ENCODE measurements at regions not wholly inside any gene's neighbourhood (a gene's known extent, or its start where the extent isn't known, plus 50 kb on each side); places are given as distances from the start of the nearest gene placed in this dataset.

DNA sequence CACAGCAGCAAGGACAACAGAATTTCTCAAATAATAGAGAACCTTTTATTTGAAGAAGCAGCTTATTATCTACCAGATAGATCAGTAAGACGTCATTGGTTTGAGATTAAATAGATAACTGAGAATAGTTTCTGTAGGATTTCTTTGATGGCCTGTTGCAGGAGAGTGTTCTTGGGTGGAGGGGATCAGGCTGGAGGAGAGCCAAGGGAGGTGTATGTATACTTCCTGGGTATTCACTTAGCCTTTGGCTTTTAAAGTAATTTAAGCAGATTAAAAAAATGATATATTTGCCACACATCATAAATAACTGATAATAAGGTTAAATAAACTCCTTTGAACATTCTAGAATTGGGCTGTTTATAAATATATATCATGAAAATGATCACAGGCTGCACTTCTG, 486.1 kb upstream of the IGFBP3 start:
- TF ChIP-seq CTCF (IDR thresholded peaks at IDR 0.05) (no peak), EP300 (IDR thresholded peaks at IDR 0.05) (no peak)
